Spleen (tissue), 7 donors: ENCODE measurements at regions not wholly inside any gene's neighbourhood (a gene's known extent, or its start where the extent isn't known, plus 50 kb on each side); places are given as distances from the start of the nearest gene placed in this dataset.

Experiments
- POLR2AphosphoS5 ChIP-seq, 3 donors: sonication (generic); formaldehyde crosslinking; IDR thresholded peaks; one replicate each; pipeline ENCODE4 v1.5.1; 2017; ENCODE audit warnings: antibody characterized with exemption in 3 of 3
- TF ChIP-seq, protein P1 (sequence below), 11 experiments: fragments of 200-600 bp in 7 of 11; fragments of 450-650 bp in 4 of 11; sonication (generic) in 4 of 11; IDR thresholded peaks in 8 of 11; conservative IDR thresholded peaks in 3 of 11; 1 replicate in 7 of 11; 2 replicates in 4 of 11; pipeline versions ENCODE4 v1.4.0 to v1.8.0; 2016 to 2021; ENCODE audit warnings: antibody characterized with exemption in 11 of 11, inconsistent platforms in 4 of 11, mild to moderate bottlenecking in 1 of 11
- donor health status: DM: no; HTN: no; CAD: no; lungs with moderate emphysema.
- donor health status: DM: no; HTN: no; CAD: no.
- donor health status: DM: no; HTN: no; CAD: no.

DNA sequence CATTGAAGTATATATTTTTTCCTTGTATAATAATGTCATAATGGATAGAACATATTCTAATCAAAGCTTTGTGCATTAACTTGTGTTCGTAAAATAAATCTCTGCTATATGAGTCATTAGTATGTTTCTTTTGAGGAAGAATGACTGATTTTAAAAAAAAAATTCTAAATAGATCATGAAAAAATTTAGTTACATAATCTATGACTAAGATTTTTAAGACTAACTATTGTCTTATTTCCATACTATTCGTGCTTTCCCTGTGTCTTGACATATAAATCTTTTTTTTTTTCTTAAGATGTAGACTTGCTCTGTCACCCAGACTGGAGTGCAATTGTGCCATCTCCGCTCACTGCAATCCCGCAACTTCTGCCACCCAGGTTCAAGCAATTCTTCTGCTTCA, 226.1 kb downstream of the DSEL start:
- TF ChIP-seq, protein P1, sequence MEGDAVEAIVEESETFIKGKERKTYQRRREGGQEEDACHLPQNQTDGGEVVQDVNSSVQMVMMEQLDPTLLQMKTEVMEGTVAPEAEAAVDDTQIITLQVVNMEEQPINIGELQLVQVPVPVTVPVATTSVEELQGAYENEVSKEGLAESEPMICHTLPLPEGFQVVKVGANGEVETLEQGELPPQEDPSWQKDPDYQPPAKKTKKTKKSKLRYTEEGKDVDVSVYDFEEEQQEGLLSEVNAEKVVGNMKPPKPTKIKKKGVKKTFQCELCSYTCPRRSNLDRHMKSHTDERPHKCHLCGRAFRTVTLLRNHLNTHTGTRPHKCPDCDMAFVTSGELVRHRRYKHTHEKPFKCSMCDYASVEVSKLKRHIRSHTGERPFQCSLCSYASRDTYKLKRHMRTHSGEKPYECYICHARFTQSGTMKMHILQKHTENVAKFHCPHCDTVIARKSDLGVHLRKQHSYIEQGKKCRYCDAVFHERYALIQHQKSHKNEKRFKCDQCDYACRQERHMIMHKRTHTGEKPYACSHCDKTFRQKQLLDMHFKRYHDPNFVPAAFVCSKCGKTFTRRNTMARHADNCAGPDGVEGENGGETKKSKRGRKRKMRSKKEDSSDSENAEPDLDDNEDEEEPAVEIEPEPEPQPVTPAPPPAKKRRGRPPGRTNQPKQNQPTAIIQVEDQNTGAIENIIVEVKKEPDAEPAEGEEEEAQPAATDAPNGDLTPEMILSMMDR (IDR thresholded peaks at IDR 0.05 in 8 of 11, conservative IDR thresholded peaks at IDR 0.05 in 3 of 11), result no peak
- TF ChIP-seq POLR2AphosphoS5 (IDR thresholded peaks at IDR 0.05), result no peak
